GM19324 (cell line): ENCODE measurements at regions not wholly inside any gene's neighbourhood (a gene's known extent, or its start where the extent isn't known, plus 50 kb on each side); places are given as distances from the start of the nearest gene placed in this dataset.
"Not testable (repeated sequence)": the region's sequence is repeated elsewhere in the genome, so short reads cannot be mapped to it uniquely, and the experiment has no call there.

Source experiments
- ATAC-seq: cut with Tn5 transposase; IDR thresholded peaks from one replicate; pipeline ENCODE4 v1.9.1; 2021; ENCODE audit warnings: mild to moderate bottlenecking, moderate library complexity; ENCODE audit not compliant: unreplicated experiment, low FRiP score

GRCh38 chr5:143641549-143642355, 170.2 kb upstream of the HMHB1 start:
- ATAC-seq, result peak; percentile 48

- no peak for ATAC-seq
Measured at GRCh38 chr5:143638654-143639053, 173.3 kb upstream of the HMHB1 start.

- no peak for ATAC-seq
Measured at GRCh38 chr5:143636931-143637528, 174.9 kb upstream of the HMHB1 start.

GRCh38 chr5:143635888-143636287, 176.1 kb upstream of the HMHB1 start:
- no peak for ATAC-seq

- no peak for ATAC-seq
Measured at GRCh38 chr5:143635146-143635752, 176.7 kb upstream of the HMHB1 start.

GRCh38 chr5:143634689-143635088, 177.3 kb upstream of the HMHB1 start:
- no peak for ATAC-seq

DNA sequence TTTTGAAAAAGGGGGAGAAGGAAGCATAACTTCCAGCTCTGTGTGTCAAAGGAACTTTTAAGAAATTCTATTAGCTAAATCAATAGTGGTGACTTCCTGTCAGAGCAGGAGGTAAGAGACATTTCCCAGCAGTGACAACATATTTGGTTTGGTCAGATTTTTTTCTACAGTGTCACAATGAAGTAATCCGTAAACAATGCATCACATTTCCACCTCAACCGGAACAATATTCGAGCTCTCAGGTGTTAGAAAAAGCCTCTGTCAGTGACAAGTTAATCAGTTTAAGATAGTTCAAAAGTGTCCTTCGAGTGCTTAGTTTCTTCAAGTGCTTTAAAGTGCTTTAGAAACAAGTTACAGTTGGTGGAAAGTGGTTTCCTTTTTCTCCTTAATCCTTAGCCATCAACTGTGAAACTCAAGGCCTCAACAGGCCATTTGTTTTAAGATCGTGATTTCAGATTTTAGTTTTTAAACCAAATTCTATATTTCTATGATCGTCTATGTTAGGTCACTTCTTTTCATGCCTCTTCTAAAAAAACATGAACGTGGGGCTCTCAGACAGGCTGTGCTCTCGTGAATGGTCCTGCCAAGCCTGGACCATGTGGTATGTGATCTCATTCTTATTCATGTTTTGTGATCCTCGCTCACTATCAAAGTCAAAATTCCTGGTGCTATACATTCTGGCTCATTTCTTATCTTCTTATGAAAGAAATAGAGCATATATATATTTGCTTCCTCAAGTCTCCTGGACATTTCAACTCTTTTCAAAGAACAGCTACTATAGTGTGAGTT, 181.9 kb upstream of the HMHB1 start:
- ATAC-seq, result no peak

DNA sequence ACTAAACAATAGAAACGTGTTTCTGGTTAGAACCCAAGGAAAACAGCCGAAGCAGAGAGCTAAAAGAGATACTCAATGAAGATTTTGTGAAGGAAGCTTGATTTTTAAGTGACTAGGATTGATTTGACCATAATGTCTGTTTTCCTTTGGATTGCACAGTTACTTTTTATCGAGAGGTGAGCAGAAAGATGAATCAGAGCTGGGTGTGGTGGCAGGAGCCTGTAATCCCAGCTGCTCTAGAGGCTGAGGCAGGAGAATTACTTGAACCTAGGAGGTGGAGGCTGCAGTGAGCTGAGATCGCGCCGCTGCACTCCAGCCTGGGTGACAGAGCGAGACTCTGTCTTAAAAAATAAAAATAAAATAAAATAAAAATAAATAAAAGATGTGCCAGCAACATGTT, 186.9 kb upstream of the HMHB1 start:
- ATAC-seq, result not testable (repeated sequence)

- no peak for ATAC-seq
Measured at GRCh38 chr5:143624465-143624864, 187.5 kb upstream of the HMHB1 start.

DNA sequence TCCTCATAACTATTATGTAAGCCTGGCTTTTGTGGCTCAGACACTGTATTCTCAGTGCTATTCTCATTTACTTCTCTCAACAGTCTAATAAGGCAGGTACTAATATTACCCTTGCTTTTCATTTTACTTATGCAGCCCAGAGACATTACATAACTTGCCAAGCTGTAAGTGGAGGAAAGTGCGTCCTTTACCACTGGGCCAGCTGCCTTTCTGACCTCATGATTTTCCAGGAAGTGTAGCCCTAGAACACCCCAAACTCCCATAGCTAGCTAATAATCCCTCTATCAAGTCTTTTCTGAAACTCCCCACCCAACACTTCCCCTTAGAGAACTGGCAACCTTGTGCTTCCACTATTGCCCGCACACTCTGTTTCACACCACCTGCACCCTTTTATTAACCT, 192.9 kb upstream of the HMHB1 start:
- ATAC-seq, result no peak

- ATAC-seq, result no peak
Measured at GRCh38 chr5:143618141-143618540, 193.8 kb upstream of the HMHB1 start.

DNA sequence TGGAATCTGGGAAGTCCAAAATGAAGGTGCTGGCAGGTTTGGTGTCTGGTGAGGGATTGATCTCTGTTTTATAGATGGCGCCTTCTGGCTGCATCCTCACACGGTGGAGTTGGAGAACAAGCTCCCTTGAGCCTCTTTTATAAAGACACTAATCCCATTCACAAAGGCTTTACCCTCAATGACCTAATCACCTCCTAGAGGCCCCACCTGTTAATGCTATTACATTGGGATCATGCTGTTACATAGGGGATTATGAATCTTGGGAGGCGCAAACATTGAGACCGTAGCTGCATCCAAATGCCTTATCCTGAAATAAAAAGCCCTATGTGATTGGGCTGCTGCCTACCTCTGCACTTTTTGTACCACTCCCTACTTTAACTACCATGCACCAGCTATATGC, 197.1 kb upstream of the HMHB1 start:
- ATAC-seq, result no peak

- ATAC-seq, result no peak
Measured at GRCh38 chr5:143613329-143613728, 198.6 kb upstream of the HMHB1 start.

DNA sequence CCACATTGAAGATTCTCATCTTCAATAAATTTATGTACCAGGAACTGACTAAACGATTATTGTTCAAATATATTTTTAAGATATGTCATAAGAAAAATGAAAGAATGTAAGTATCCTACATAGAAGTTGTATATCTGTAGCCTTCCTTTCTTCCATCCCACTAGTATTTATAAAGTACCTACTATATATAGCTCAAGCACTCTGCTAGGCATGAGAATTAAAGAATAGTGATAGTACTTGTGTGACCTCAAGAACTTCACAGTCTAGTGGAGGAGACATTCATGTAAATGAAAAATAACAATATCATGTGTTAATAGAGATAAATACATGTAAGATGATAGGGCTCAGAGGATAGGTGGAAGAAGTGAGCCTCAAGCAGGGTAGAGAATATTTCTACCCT, 201.0 kb upstream of the HMHB1 start:
- no peak for ATAC-seq

DNA sequence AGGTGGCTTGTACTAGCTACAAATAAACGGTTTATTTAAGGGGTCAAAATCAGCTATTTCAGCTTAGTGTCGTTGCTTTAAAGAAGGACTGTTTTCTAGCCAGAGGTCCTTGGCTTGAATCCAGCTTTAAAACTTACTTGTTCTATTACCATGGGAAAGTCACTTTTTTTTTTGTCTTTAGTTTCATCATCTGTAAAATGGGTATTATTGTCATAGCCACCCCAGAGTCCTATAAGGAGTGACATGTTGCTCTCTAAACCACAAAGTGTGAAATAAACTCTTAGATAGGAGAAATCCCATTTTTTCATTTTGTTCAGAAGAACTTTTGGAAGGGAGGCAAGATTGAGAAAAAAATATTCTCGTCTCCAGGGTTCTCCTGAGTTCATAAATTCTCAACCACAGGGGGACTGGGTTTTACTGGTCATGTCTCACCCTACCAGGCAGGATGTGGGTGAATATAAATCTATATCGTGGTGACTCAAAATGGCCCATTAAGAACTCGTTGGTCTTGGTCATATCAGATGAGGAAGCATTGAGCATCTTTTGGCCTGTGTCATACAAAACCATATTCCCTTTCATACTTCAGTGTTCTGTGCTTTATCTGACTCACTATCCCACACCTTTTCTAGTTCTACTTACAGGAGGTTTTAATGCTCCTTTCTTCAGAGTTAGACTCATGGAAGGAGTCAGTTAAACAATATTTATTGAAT, 202.7 kb upstream of the NR3C1 start:
- no peak for ATAC-seq

DNA sequence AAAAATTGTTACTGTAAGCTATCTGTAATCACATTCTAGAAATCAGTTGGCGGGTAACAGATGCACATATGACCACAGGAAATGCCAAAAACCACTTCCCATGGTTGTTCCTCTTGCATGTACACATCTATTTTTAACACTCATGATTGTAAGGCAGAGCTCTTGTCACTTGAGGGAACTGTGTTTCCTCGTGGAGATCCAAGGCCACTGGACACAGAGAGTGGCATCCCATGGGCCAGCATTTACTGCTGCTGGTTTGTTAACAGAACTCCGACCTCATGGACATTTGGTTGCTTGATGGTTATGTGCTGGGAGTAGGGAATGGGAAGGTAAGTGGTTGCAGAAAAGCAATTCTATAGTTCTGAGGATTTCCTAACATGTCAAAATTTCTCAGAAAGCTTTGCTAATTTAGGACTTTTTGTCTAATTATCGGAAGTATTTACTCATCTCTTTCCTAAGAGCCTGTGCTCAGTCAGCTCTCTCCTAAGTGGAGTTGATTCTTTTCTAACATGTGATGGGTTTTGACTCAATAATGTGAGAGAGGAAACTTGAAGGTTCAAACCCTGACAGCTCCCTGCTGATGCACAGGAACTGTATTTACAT, 202.0 kb upstream of the NR3C1 start:
- ATAC-seq, result no peak

DNA sequence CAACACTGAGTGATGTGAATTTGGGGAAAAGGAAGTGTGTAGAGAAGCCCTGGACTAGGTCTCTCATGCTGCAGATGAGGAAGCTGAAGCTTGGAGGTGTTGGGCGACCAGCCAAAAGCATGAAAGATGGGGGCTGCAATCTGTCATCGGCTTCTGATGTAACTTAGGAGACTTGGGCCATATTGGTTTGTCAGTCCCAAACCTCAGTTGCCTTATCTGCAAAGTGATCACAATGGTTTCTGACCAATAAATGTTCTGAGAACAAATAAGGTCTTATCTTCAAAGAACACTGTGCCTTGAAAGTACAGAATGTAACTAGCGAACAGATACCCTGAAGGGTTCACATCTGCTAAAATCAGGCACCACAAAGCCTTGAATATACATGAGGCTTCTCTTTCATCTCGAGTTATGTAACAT, 198.4 kb upstream of the NR3C1 start:
- no peak for ATAC-seq

- ATAC-seq, result no peak
Measured at GRCh38 chr5:143601357-143601756, 197.9 kb upstream of the NR3C1 start.

GRCh38 chr5:143600396-143601075, 197.1 kb upstream of the NR3C1 start:
- no peak for ATAC-seq
